Mucosa of stomach (tissue), 1 donor: ENCODE measurements at regions not wholly inside any gene's neighbourhood (a gene's known extent, or its start where the extent isn't known, plus 50 kb on each side); places are given as distances from the start of the nearest gene placed in this dataset.

ENCODE experiments used
- H3K27me3 ChIP-seq: one replicate; pipeline ENCODE4 v1.7.0; 2013; ENCODE audit warnings: mild to moderate bottlenecking, low read length; ENCODE audit not compliant: control insufficient read depth, insufficient read depth
- H3K36me3 ChIP-seq: one replicate; pipeline ENCODE4 v1.7.0; 2013; ENCODE audit warnings: low read length; ENCODE audit not compliant: control insufficient read depth, insufficient read depth
- H3K4me1 ChIP-seq: one replicate; pipeline ENCODE4 v1.7.0; 2013; ENCODE audit warnings: mild to moderate bottlenecking, low read length; ENCODE audit not compliant: control insufficient read depth, insufficient read depth
- H3K4me3 ChIP-seq: one replicate; pipeline ENCODE4 v1.7.0; 2013; ENCODE audit warnings: low read length
- H3K9ac ChIP-seq: one replicate; pipeline ENCODE4 v1.7.0; 2013; ENCODE audit warnings: mild to moderate bottlenecking, low read length, moderate library complexity
- H3K9me3 ChIP-seq: one replicate; pipeline ENCODE4 v1.7.0; 2013; ENCODE audit warnings: mild to moderate bottlenecking, low read length, moderate library complexity; ENCODE audit not compliant: control insufficient read depth
- donor health status: Pancreatic carcinoma.

- H3K9ac ChIP-seq, result no peak overlapping the region
- H3K4me3 ChIP-seq, result no peak overlapping the region
- no peaks in the 10 kb centered on the region for H3K36me3 ChIP-seq
- no peaks in the 10 kb centered on the region for H3K4me1 ChIP-seq
- no peaks in the 10 kb centered on the region for H3K9me3 ChIP-seq
- no peaks in the 10 kb centered on the region for H3K27me3 ChIP-seq
Observed at GRCh38 chr3:159654183-159655134, 334.2 kb upstream of the IL12A start.

- Histone ChIP-seq H3K4me3 (no peak overlapping the region), H3K4me1 (no peaks in the 10 kb centered on the region), H3K36me3 (no peaks in the 10 kb centered on the region)
Observed at GRCh38 chr3:159655202-159655601, 333.4 kb upstream of the IL12A start.

GRCh38 chr3:159657176-159657575 lies 331.5 kb upstream of the IL12A start:
- no peaks in the 10 kb centered on the region for H3K9me3 ChIP-seq

More at GRCh38 chr3:159655202-159655601, 333.4 kb upstream of the IL12A start:
- Histone ChIP-seq H3K27me3 (no peaks in the 10 kb centered on the region), H3K9ac (no peak overlapping the region), H3K9me3 (no peaks in the 10 kb centered on the region)

GRCh38 chr3:159657629-159658028 lies 331.0 kb upstream of the IL12A start:
- Histone ChIP-seq H3K4me1 (no peaks in the 10 kb centered on the region), H3K27me3 (no peaks in the 10 kb centered on the region), H3K4me3 (no peak overlapping the region), H3K9ac (no peak overlapping the region), H3K9me3 (no peaks in the 10 kb centered on the region), H3K36me3 (no peaks in the 10 kb centered on the region)

More at GRCh38 chr3:159657176-159657575, 331.5 kb upstream of the IL12A start:
- no peak overlapping the region for H3K4me3 ChIP-seq
- H3K9ac ChIP-seq, result no peak overlapping the region
- no peaks in the 10 kb centered on the region for H3K36me3 ChIP-seq
- no peaks in the 10 kb centered on the region for H3K4me1 ChIP-seq
- no peaks in the 10 kb centered on the region for H3K27me3 ChIP-seq

GRCh38 chr3:159660326-159660725 lies 328.3 kb upstream of the IL12A start:
- Histone ChIP-seq H3K4me1 (no peaks in the 10 kb centered on the region), H3K9ac (no peak overlapping the region), H3K4me3 (no peak overlapping the region), H3K27me3 (no peaks in the 10 kb centered on the region), H3K9me3 (no peaks in the 10 kb centered on the region), H3K36me3 (no peaks in the 10 kb centered on the region)

GRCh38 chr3:159660901-159661300 lies 327.7 kb upstream of the IL12A start:
- H3K4me1 ChIP-seq, result no peaks in the 10 kb centered on the region
- no peak overlapping the region for H3K4me3 ChIP-seq
- H3K9me3 ChIP-seq, result no peaks in the 10 kb centered on the region
- no peaks in the 10 kb centered on the region for H3K36me3 ChIP-seq
- no peak overlapping the region for H3K9ac ChIP-seq
- H3K27me3 ChIP-seq, result no peaks in the 10 kb centered on the region

GRCh38 chr3:159662549-159662948 lies 326.1 kb upstream of the IL12A start:
- H3K4me1 ChIP-seq, result no peaks in the 10 kb centered on the region

GRCh38 chr3:159664006-159664405 lies 324.6 kb upstream of the IL12A start:
- Histone ChIP-seq H3K9me3 (no peaks in the 10 kb centered on the region), H3K27me3 (no peaks in the 10 kb centered on the region), H3K9ac (no peak overlapping the region), H3K4me1 (no peaks in the 10 kb centered on the region), H3K4me3 (no peak overlapping the region), H3K36me3 (no peaks in the 10 kb centered on the region)

More at GRCh38 chr3:159662549-159662948, 326.1 kb upstream of the IL12A start:
- no peak overlapping the region for H3K9ac ChIP-seq
- no peaks in the 10 kb centered on the region for H3K36me3 ChIP-seq
- no peaks in the 10 kb centered on the region for H3K27me3 ChIP-seq
- H3K9me3 ChIP-seq, result no peaks in the 10 kb centered on the region
- H3K4me3 ChIP-seq, result no peak overlapping the region

- H3K27me3 ChIP-seq, result no peaks in the 10 kb centered on the region
Observed at GRCh38 chr3:159664653-159665052, 324.0 kb upstream of the IL12A start.

GRCh38 chr3:159667261-159667660 lies 321.4 kb upstream of the IL12A start:
- H3K4me1 ChIP-seq, result no peaks in the 10 kb centered on the region

More at GRCh38 chr3:159664653-159665052, 324.0 kb upstream of the IL12A start:
- no peaks in the 10 kb centered on the region for H3K4me1 ChIP-seq
- H3K4me3 ChIP-seq, result no peak overlapping the region
- no peaks in the 10 kb centered on the region for H3K9me3 ChIP-seq
- no peak overlapping the region for H3K9ac ChIP-seq
- H3K36me3 ChIP-seq, result no peaks in the 10 kb centered on the region

GRCh38 chr3:159668461-159668860 lies 320.2 kb upstream of the IL12A start:
- Histone ChIP-seq H3K36me3 (no peaks in the 10 kb centered on the region), H3K4me3 (no peak overlapping the region), H3K4me1 (no peaks in the 10 kb centered on the region), H3K9ac (no peak overlapping the region), H3K27me3 (no peaks in the 10 kb centered on the region), H3K9me3 (no peaks in the 10 kb centered on the region)

More at GRCh38 chr3:159667261-159667660, 321.4 kb upstream of the IL12A start:
- Histone ChIP-seq H3K9ac (no peak overlapping the region), H3K36me3 (no peaks in the 10 kb centered on the region), H3K4me3 (no peak overlapping the region), H3K27me3 (no peaks in the 10 kb centered on the region), H3K9me3 (no peaks in the 10 kb centered on the region)

GRCh38 chr3:159668990-159669476 lies 319.6 kb upstream of the IL12A start:
- no peak overlapping the region for H3K9ac ChIP-seq
- no peaks in the 10 kb centered on the region for H3K27me3 ChIP-seq
- no peak overlapping the region for H3K4me3 ChIP-seq
- no peaks in the 10 kb centered on the region for H3K4me1 ChIP-seq
- H3K9me3 ChIP-seq, result no peaks in the 10 kb centered on the region
- no peaks in the 10 kb centered on the region for H3K36me3 ChIP-seq
